SK-N-SH treated with all-trans-retinoic acid at 6 μM for 48 hours (cell line): ENCODE measurements at regions not wholly inside any gene's neighbourhood (a gene's known extent, or its start where the extent isn't known, plus 50 kb on each side); places are given as distances from the start of the nearest gene placed in this dataset.
"Not testable (repeated sequence)": the region's sequence is repeated elsewhere in the genome, so short reads cannot be mapped to it uniquely, and the experiment has no call there.

Source experiments
- ATAC-seq: fragments of 200-7000 bp; cut with Tn5 transposase; 3 replicates; pipeline ENCODE4 v1.9.1; 2020; ENCODE audit warnings: mild to moderate bottlenecking, moderate library complexity
- ARNTL ChIP-seq: fragments of 450-650 bp; formaldehyde crosslinking; IDR thresholded peaks from 2 replicates; pipeline ENCODE4 v1.5.0; 2020; ENCODE audit warnings: low read depth, mild to moderate bottlenecking, moderate library complexity, borderline replicate concordance
- BACH2 ChIP-seq: fragments of 250-450 bp; sonication (Bioruptor Pico); IDR thresholded peaks from 2 replicates; pipeline ENCODE4 v1.9.0; 2021; ENCODE audit warnings: mild to moderate bottlenecking, borderline replicate concordance
- CSDC2 ChIP-seq: fragments of 250-450 bp; sonication (Bioruptor Pico); IDR thresholded peaks from 2 replicates; pipeline ENCODE4 v1.5.0; 2020; ENCODE audit warnings: mild to moderate bottlenecking, moderate library complexity
- CSRNP3 ChIP-seq: fragments of 250-450 bp; sonication (Bioruptor Pico); IDR thresholded peaks from 2 replicates; pipeline ENCODE4 v1.5.1; 2021; ENCODE audit warnings: mild to moderate bottlenecking, moderate library complexity
- ESRRG ChIP-seq: fragments of 250-450 bp; sonication (Bioruptor Pico); IDR thresholded peaks from 2 replicates; pipeline ENCODE4 v1.6.1; 2021; ENCODE audit warnings: mild to moderate bottlenecking
- GLIS3 ChIP-seq: fragments of 250-450 bp; sonication (Bioruptor Pico); IDR thresholded peaks from 2 replicates; pipeline ENCODE4 v1.5.0; 2020; ENCODE audit warnings: mild to moderate bottlenecking, moderate library complexity
- OSR1 ChIP-seq: fragments of 250-450 bp; sonication (Bioruptor Pico); IDR thresholded peaks from 2 replicates; pipeline ENCODE4 v1.8.0; 2022; ENCODE audit warnings: moderate library complexity, mild to moderate bottlenecking, inconsistent platforms
- PATZ1 ChIP-seq: fragments of 250-450 bp; sonication (Bioruptor Pico); IDR thresholded peaks from 2 replicates; pipeline ENCODE4 v1.8.0; 2020; ENCODE audit warnings: mild to moderate bottlenecking, moderate library complexity, borderline replicate concordance
- PPARA ChIP-seq: fragments of 250-450 bp; sonication (Bioruptor Pico); IDR thresholded peaks from 2 replicates; pipeline ENCODE4 v1.5.0; 2020; ENCODE audit warnings: mild to moderate bottlenecking, borderline replicate concordance
- RARB ChIP-seq: fragments of 250-450 bp; sonication (Bioruptor Pico); IDR thresholded peaks from 2 replicates; pipeline ENCODE4 v1.8.0; 2021; ENCODE audit warnings: mild to moderate bottlenecking, moderate library complexity
- SNAI2 ChIP-seq: fragments of 250-450 bp; sonication (Bioruptor Pico); IDR thresholded peaks from 2 replicates; pipeline ENCODE4 v1.5.0; 2020; ENCODE audit warnings: mild to moderate bottlenecking, moderate library complexity
- TCF4 ChIP-seq: fragments of 250-450 bp; sonication (Bioruptor Pico); IDR thresholded peaks from 2 replicates; pipeline ENCODE4 v1.8.0; 2021; ENCODE audit warnings: mild to moderate bottlenecking, moderate library complexity, borderline replicate concordance
- TOX ChIP-seq: fragments of 250-450 bp; sonication (Bioruptor Pico); IDR thresholded peaks from 2 replicates; pipeline ENCODE4 v1.8.0; 2021; ENCODE audit warnings: mild to moderate bottlenecking, moderate library complexity, borderline replicate concordance
- TSHZ2 ChIP-seq: fragments of 250-450 bp; sonication (Bioruptor Pico); IDR thresholded peaks from 2 replicates; pipeline ENCODE4 v1.5.0; 2020; ENCODE audit warnings: mild to moderate bottlenecking, moderate library complexity
- ZC3H10 ChIP-seq: fragments of 250-450 bp; sonication (Bioruptor Pico); IDR thresholded peaks from 2 replicates; pipeline ENCODE4 v1.5.1; 2021; ENCODE audit warnings: mild to moderate bottlenecking, moderate library complexity
- ZFP3 ChIP-seq: fragments of 250-450 bp; sonication (Bioruptor Pico); IDR thresholded peaks from 2 replicates; pipeline ENCODE4 v1.5.0; 2020; ENCODE audit warnings: mild to moderate bottlenecking, moderate library complexity
- ZNF565 ChIP-seq: fragments of 450-650 bp; formaldehyde crosslinking; conservative IDR thresholded peaks from 2 replicates; pipeline ENCODE4 v1.5.0; 2020; ENCODE audit warnings: low read depth, mild to moderate bottlenecking, moderate library complexity
- ZNF70 ChIP-seq: fragments of 450-650 bp; formaldehyde crosslinking; IDR thresholded peaks from 2 replicates; pipeline ENCODE4 v1.5.0; 2020; ENCODE audit warnings: mild to moderate bottlenecking, moderate library complexity
- ZNF8 ChIP-seq: fragments of 450-650 bp; formaldehyde crosslinking; IDR thresholded peaks from 2 replicates; pipeline ENCODE4 v1.5.0; 2020; ENCODE audit warnings: mild to moderate bottlenecking, moderate library complexity
- TF ChIP-seq, protein P1 (sequence below): fragments of 250-450 bp; sonication (Bioruptor Pico); IDR thresholded peaks from 2 replicates; pipeline ENCODE4 v1.5.1; 2020; ENCODE audit warnings: low read depth, mild to moderate bottlenecking, moderate library complexity
- TF ChIP-seq, protein P2 (sequence below): fragments of 250-450 bp; sonication (Bioruptor Pico); IDR thresholded peaks from 2 replicates; pipeline ENCODE4 v1.8.0; 2021; ENCODE audit warnings: low read depth, mild to moderate bottlenecking, moderate library complexity, borderline replicate concordance

- TF ChIP-seq OSR1 = no peak
- TF ChIP-seq, protein P1, sequence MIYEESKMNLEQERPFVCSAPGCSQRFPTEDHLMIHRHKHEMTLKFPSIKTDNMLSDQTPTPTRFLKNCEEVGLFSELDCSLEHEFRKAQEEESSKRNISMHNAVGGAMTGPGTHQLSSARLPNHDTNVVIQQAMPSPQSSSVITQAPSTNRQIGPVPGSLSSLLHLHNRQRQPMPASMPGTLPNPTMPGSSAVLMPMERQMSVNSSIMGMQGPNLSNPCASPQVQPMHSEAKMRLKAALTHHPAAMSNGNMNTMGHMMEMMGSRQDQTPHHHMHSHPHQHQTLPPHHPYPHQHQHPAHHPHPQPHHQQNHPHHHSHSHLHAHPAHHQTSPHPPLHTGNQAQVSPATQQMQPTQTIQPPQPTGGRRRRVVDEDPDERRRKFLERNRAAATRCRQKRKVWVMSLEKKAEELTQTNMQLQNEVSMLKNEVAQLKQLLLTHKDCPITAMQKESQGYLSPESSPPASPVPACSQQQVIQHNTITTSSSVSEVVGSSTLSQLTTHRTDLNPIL (CRISPR knock-in tag) = no peak
- TF ChIP-seq, protein P2, sequence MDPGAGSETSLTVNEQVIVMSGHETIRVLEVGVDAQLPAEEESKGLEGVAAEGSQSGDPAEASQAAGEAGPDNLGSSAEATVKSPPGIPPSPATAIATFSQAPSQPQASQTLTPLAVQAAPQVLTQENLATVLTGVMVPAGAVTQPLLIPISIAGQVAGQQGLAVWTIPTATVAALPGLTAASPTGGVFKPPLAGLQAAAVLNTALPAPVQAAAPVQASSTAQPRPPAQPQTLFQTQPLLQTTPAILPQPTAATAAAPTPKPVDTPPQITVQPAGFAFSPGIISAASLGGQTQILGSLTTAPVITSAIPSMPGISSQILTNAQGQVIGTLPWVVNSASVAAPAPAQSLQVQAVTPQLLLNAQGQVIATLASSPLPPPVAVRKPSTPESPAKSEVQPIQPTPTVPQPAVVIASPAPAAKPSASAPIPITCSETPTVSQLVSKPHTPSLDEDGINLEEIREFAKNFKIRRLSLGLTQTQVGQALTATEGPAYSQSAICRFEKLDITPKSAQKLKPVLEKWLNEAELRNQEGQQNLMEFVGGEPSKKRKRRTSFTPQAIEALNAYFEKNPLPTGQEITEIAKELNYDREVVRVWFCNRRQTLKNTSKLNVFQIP = no peak
- no peak for TF ChIP-seq ZFP3 (CRISPR knock-in tag)
- TF ChIP-seq CSRNP3 (CRISPR knock-in tag) = no peak
- TF ChIP-seq PPARA (CRISPR knock-in tag) = no peak
- TF ChIP-seq BACH2 = no peak
- no peak for TF ChIP-seq TCF4 (CRISPR knock-in tag)
- no peak for TF ChIP-seq GLIS3 (CRISPR knock-in tag)
- TF ChIP-seq RARB (CRISPR knock-in tag) = no peak
- no peak for TF ChIP-seq TSHZ2
- TF ChIP-seq ESRRG (CRISPR knock-in tag) = no peak
- TF ChIP-seq ZNF565 (CRISPR knock-in tag) = no peak
- TF ChIP-seq SNAI2 (CRISPR knock-in tag) = no peak
- no peak for TF ChIP-seq PATZ1 (CRISPR knock-in tag)
- TF ChIP-seq ZC3H10 (CRISPR knock-in tag) = no peak
- TF ChIP-seq ARNTL (CRISPR knock-in tag) = no peak
- TF ChIP-seq TOX (CRISPR knock-in tag) = no peak
- TF ChIP-seq ZNF8 (CRISPR knock-in tag) = no peak
- TF ChIP-seq ZNF70 (CRISPR knock-in tag) = no peak
- TF ChIP-seq, all 23 proteins: peak for 0
- no peak for ATAC-seq
These were observed 240.5 kb upstream of the PRSS16 start for GRCh38 chr6:27007020-27007419.

DNA sequence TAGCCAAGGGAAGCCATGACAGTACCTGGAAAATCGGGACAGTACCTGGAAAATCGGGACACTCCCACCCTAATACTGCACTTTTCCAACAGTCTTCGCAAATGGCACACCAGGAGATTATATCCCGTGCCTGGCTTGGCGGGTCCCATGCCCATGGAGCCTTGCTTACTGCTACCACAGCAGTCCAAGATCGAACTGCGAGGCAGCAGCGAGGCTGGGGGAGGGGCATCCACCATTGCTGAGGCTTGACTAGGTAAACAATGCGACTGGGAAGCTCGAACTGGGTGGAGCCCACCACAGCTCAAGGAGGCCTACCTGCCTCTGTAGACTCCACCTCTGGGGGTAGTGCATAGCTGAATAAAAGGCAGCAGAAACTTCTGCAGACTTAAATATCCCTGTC lies 238.9 kb upstream of the PRSS16 start:
- not testable (repeated sequence) for ATAC-seq

DNA sequence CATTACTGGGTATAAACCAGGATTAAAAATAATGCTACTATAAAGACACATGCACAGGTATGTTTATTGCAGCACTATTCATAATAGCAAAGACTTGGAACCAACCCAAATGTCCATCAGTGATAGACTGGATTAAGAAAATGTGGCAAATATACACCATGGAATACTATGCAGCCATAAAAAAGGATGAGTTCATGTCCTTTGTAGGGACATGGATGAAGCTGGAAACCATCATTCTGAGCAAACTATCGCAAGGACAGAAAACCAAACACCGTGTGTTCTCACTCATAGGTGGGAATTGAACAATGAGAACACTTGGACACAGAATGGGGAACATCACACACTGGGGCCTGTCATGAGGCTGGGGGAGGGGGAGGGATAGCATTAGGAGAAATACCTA lies 233.4 kb upstream of the PRSS16 start:
- ATAC-seq = not testable (repeated sequence)

DNA sequence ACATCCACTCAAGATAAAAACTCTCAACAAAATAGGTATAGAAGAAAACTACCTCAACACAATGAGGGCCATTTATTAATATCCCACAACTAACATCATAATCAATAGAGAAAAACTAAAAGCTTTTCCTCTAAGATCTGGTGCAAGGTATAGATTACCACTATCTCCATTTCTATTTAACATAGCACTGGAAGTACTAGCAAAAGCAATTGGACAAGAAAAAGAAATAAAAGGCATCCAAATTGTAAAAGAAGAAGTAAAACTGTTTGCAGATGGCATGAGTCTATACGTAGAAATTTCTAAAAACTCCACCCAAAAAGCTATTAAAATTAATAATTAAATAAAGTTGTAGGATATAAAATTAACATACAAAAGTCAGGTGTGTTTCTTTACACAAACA lies 230.8 kb upstream of the PRSS16 start:
- ATAC-seq = no peak
- TF ChIP-seq CSDC2 (CRISPR knock-in tag) (no peak), BACH2 (no peak), ESRRG (CRISPR knock-in tag) (no peak), ARNTL (CRISPR knock-in tag) (no peak), ZNF565 (CRISPR knock-in tag) (no peak), SNAI2 (CRISPR knock-in tag) (no peak), RARB (CRISPR knock-in tag) (no peak), PATZ1 (CRISPR knock-in tag) (no peak), ZC3H10 (CRISPR knock-in tag) (no peak), OSR1 (no peak), ZFP3 (CRISPR knock-in tag) (no peak)
- TF ChIP-seq, protein P2 = no peak
- TF ChIP-seq, protein P1 (CRISPR knock-in tag) = no peak
